H9 (cell line): ENCODE measurements at regions not wholly inside any gene's neighbourhood (a gene's known extent, or its start where the extent isn't known, plus 50 kb on each side); places are given as distances from the start of the nearest gene placed in this dataset.

Experiments used
- DNase-seq: peaks from one replicate; pipeline ENCODE4 v3.0.0-alpha.2; 2017
- H2AFZ ChIP-seq: one replicate; pipeline ENCODE4 v1.6.1; 2013; ENCODE audit warnings: mild to moderate bottlenecking, low read length, control low read depth, moderate library complexity
- H2AK5ac ChIP-seq: 2 replicates; pipeline ENCODE4 v1.6.1; 2013; ENCODE audit warnings: low read length, control low read depth, mixed read lengths; ENCODE audit not compliant: insufficient read length
- H2BK120ac ChIP-seq: one replicate; pipeline ENCODE4 v1.6.1; 2013; ENCODE audit warnings: low read depth, mild to moderate bottlenecking, low read length, control low read depth, inconsistent platforms; ENCODE audit not compliant: poor library complexity, severe bottlenecking
- H2BK12ac ChIP-seq: 2 replicates; pipeline ENCODE4 v1.6.1; 2013; ENCODE audit warnings: low read length, control low read depth, mixed read lengths, low read depth; ENCODE audit not compliant: insufficient read length
- H2BK15ac ChIP-seq: 2 replicates; pipeline ENCODE4 v1.6.1; 2013; ENCODE audit warnings: low read depth, low read length, control low read depth
- H2BK20ac ChIP-seq: one replicate; pipeline ENCODE4 v1.6.1; 2013; ENCODE audit warnings: low read depth, mild to moderate bottlenecking, low read length, control low read depth, inconsistent platforms; ENCODE audit not compliant: poor library complexity, severe bottlenecking
- H2BK5ac ChIP-seq: 2 replicates; pipeline ENCODE4 v1.6.1; 2013; ENCODE audit warnings: low read length, control low read depth, mixed read lengths; ENCODE audit not compliant: insufficient read length
- H3K14ac ChIP-seq: 2 replicates; pipeline ENCODE4 v1.6.1; 2013; ENCODE audit warnings: low read length, control low read depth; ENCODE audit not compliant: insufficient read depth
- H3K18ac ChIP-seq: 2 replicates; pipeline ENCODE4 v1.6.1; 2013; ENCODE audit warnings: low read depth, mild to moderate bottlenecking, mixed read lengths, low read length, control low read depth; ENCODE audit not compliant: insufficient read length
- H3K23ac ChIP-seq: 2 replicates; pipeline ENCODE4 v1.6.1; 2013; ENCODE audit warnings: low read length, control low read depth, mixed read lengths, low read depth; ENCODE audit not compliant: insufficient read length
- H3K23me2 ChIP-seq: 2 replicates; pipeline ENCODE4 v1.6.1; 2013; ENCODE audit warnings: low read depth, mild to moderate bottlenecking, mixed read lengths, low read length, control low read depth; ENCODE audit not compliant: insufficient read length, poor library complexity, severe bottlenecking
- H3K27ac ChIP-seq: 2 replicates; pipeline ENCODE4 v1.5.1; 2013; ENCODE audit warnings: low read length, control low read depth, mixed read lengths, low read depth; ENCODE audit not compliant: insufficient read length
- H3K27me3 ChIP-seq: 2 replicates; pipeline ENCODE4 v1.6.1; 2013; ENCODE audit warnings: low read length, control low read depth, inconsistent platforms; ENCODE audit not compliant: insufficient read depth
- H3K4ac ChIP-seq: 2 replicates; pipeline ENCODE4 v1.6.1; 2013; ENCODE audit warnings: low read depth, mild to moderate bottlenecking, control low read depth, inconsistent platforms, low read length, moderate library complexity
- H3K4me1 ChIP-seq: 2 replicates; pipeline ENCODE4 v1.6.1; 2013; ENCODE audit warnings: low read length, control low read depth, inconsistent platforms; ENCODE audit not compliant: insufficient read depth
- H3K4me2 ChIP-seq: 2 replicates; pipeline ENCODE4 v1.6.1; 2013; ENCODE audit warnings: low read length, control low read depth, mixed read lengths; ENCODE audit not compliant: insufficient read length, insufficient read depth
- H3K56ac ChIP-seq: 2 replicates; pipeline ENCODE4 v1.6.1; 2013; ENCODE audit warnings: low read depth, mild to moderate bottlenecking, mixed read lengths, low read length, control low read depth; ENCODE audit not compliant: insufficient read length
- H3K79me1 ChIP-seq: 2 replicates; pipeline ENCODE4 v1.6.1; 2013; ENCODE audit warnings: low read depth, mild to moderate bottlenecking, moderate library complexity, low read length, control low read depth, inconsistent platforms; ENCODE audit not compliant: insufficient read depth, poor library complexity, severe bottlenecking
- H3K79me2 ChIP-seq: 2 replicates; pipeline ENCODE4 v1.6.1; 2013; ENCODE audit warnings: low read length, control low read depth, inconsistent platforms; ENCODE audit not compliant: insufficient read depth
- H3K9ac ChIP-seq: 2 replicates; pipeline ENCODE4 v1.6.1; 2013; ENCODE audit warnings: low read length, control low read depth, mixed read lengths; ENCODE audit not compliant: insufficient read length; ENCODE audit errors: extremely low read depth
- H3K9me3 ChIP-seq: one replicate; pipeline ENCODE4 v1.6.1; 2013; ENCODE audit warnings: low read depth, low read length, inconsistent platforms; ENCODE audit not compliant: control insufficient read depth
- H3T11ph ChIP-seq: one replicate; pipeline ENCODE4 v1.6.1; 2013; ENCODE audit warnings: mild to moderate bottlenecking, low read length, control low read depth, inconsistent platforms
- H4K20me1 ChIP-seq: one replicate; pipeline ENCODE4 v1.6.1; 2013; ENCODE audit not compliant: control insufficient read depth, insufficient read length, insufficient read depth
- H4K5ac ChIP-seq: 2 replicates; pipeline ENCODE4 v1.6.1; 2013; ENCODE audit warnings: low read depth, mild to moderate bottlenecking, mixed read lengths, low read length, control low read depth; ENCODE audit not compliant: insufficient read length
- H4K8ac ChIP-seq: replicated peaks from 2 replicates; pipeline ENCODE4 v1.6.1; 2013; ENCODE audit warnings: low read length, control low read depth, mixed read lengths, low read depth; ENCODE audit not compliant: insufficient read length
- H4K91ac ChIP-seq: 2 replicates; pipeline ENCODE4 v1.6.1; 2013; ENCODE audit warnings: low read depth, mild to moderate bottlenecking, moderate library complexity, mixed read lengths, low read length, control low read depth; ENCODE audit not compliant: insufficient read length
- H3K27ac Mint-ChIP-seq, 3 experiments: 2 replicates in 2 of 3; 3 replicates in 1 of 3; pipeline ENCODE4 v1.8.0; 2020 to 2021; ENCODE audit warnings: mixed read lengths in 3 of 3, mild to moderate bottlenecking in 1 of 3, moderate library complexity in 1 of 3
- H3K27me3 Mint-ChIP-seq: 2 replicates; pipeline ENCODE4 v1.8.0; 2021; ENCODE audit warnings: low read depth, mild to moderate bottlenecking, moderate library complexity, mixed read lengths
- H3K36me3 Mint-ChIP-seq, 3 experiments: 2 replicates in 2 of 3; 3 replicates in 1 of 3; pipeline ENCODE4 v1.8.0; 2020 to 2021; ENCODE audit warnings: low read depth in 3 of 3, mixed read lengths in 3 of 3; ENCODE audit not compliant: insufficient read depth in 1 of 3
- H3K4me1 Mint-ChIP-seq, 2 experiments: 2 replicates each; pipeline ENCODE4 v1.8.0; 2020; ENCODE audit warnings: mixed read lengths in 2 of 2
- H3K4me3 Mint-ChIP-seq, 2 experiments: 2 replicates in 1 of 2; 3 replicates in 1 of 2; pipeline ENCODE4 v1.8.0; 2020 to 2021; ENCODE audit warnings: mild to moderate bottlenecking in 2 of 2, mixed read lengths in 2 of 2, moderate library complexity in 1 of 2
- H3K9me3 Mint-ChIP-seq, 2 experiments: 2 replicates in 1 of 2; 3 replicates in 1 of 2; pipeline ENCODE4 v1.8.0; 2020; ENCODE audit warnings: mild to moderate bottlenecking in 2 of 2, mixed read lengths in 2 of 2, moderate library complexity in 1 of 2
- WGBS: extraction: QIAGEN DNeasy Blood & Tissue Kit; methylation state at CpG from one replicate; pipeline ENCODE4 v1.1.7; 2013; ENCODE audit warnings: missing lambda C conversion rate, low lambda C conversion rate, mixed read lengths; ENCODE audit not compliant: insufficient read length; ENCODE audit errors: extremely low coverage; 5-methylcytosine and 5-hydroxymethylcytosine counted together
- TF ChIP-seq, protein P1 (sequence below): fragments of 200-600 bp; sonication (generic); conservative IDR thresholded peaks from 3 replicates; pipeline ENCODE4 v1.8.0; 2021; ENCODE audit warnings: antibody characterized with exemption, mild to moderate bottlenecking

GRCh38 chr7:65301007-65301406 is 72.6 kb upstream of the ZNF92 start:
- no peak overlapping the region for H3K27ac Mint-ChIP-seq
- DNase-seq = no peak
- no CpG with 5 or more reads among the region's 2 CpGs for WGBS

More at GRCh38 chr7:65301007-65301406, 72.6 kb upstream of the ZNF92 start:
- no peak overlapping the region for H3K56ac ChIP-seq
- no peak overlapping the region for H3K9ac ChIP-seq
- no peak overlapping the region for H3K4ac ChIP-seq
- H3K9me3 ChIP-seq = no peaks in the 10 kb centered on the region
- H3K79me2 ChIP-seq = no peaks in the 10 kb centered on the region
- no peaks in the 10 kb centered on the region for H3K4me1 ChIP-seq
- peaks cover 0 to 4% of the 10 kb centered on the region in 2 experiments; a peak in 2 of 5 replicates for H3K9me3 Mint-ChIP-seq
- no peak overlapping the region for H2AK5ac ChIP-seq
- no peak overlapping the region for H2BK120ac ChIP-seq
- no peak overlapping the region for H2BK12ac ChIP-seq
- H3K18ac ChIP-seq = no peak overlapping the region
- no peak overlapping the region for H3K14ac ChIP-seq
- H4K20me1 ChIP-seq = no peaks in the 10 kb centered on the region
- no peak overlapping the region for H3T11ph ChIP-seq
- no peak overlapping the region for H2AFZ ChIP-seq
- no peak overlapping the region for H2BK20ac ChIP-seq
- H3K79me1 ChIP-seq = peaks cover 4% of the 10 kb centered on the region
- H4K8ac ChIP-seq = no peak overlapping the region
- H3K27me3 ChIP-seq = no peaks in the 10 kb centered on the region
- H2BK15ac ChIP-seq = no peak overlapping the region
- no peak overlapping the region for H3K27ac ChIP-seq
- H4K91ac ChIP-seq = no peak overlapping the region
- no peaks in the 10 kb centered on the region for H3K27me3 Mint-ChIP-seq
- H3K23me2 ChIP-seq = no peaks in the 10 kb centered on the region
- no peaks in the 10 kb centered on the region for H3K36me3 Mint-ChIP-seq
- no peak overlapping the region for H3K4me3 Mint-ChIP-seq
- H3K4me2 ChIP-seq = no peak overlapping the region
- no peak overlapping the region for H3K23ac ChIP-seq
- no peaks in the 10 kb centered on the region for H3K4me1 Mint-ChIP-seq
- TF ChIP-seq, protein P1, sequence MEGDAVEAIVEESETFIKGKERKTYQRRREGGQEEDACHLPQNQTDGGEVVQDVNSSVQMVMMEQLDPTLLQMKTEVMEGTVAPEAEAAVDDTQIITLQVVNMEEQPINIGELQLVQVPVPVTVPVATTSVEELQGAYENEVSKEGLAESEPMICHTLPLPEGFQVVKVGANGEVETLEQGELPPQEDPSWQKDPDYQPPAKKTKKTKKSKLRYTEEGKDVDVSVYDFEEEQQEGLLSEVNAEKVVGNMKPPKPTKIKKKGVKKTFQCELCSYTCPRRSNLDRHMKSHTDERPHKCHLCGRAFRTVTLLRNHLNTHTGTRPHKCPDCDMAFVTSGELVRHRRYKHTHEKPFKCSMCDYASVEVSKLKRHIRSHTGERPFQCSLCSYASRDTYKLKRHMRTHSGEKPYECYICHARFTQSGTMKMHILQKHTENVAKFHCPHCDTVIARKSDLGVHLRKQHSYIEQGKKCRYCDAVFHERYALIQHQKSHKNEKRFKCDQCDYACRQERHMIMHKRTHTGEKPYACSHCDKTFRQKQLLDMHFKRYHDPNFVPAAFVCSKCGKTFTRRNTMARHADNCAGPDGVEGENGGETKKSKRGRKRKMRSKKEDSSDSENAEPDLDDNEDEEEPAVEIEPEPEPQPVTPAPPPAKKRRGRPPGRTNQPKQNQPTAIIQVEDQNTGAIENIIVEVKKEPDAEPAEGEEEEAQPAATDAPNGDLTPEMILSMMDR = no peak
- no peak overlapping the region for H2BK5ac ChIP-seq
- no peak overlapping the region for H4K5ac ChIP-seq
